Epithelial cell of esophagus (primary cell): ENCODE measurements at regions not wholly inside any gene's neighbourhood (a gene's known extent, or its start where the extent isn't known, plus 50 kb on each side); places are given as distances from the start of the nearest gene placed in this dataset.

ENCODE experiments used
- DNase-seq: peaks from one replicate; pipeline ENCODE4 v3.0.0; 2010; ENCODE audit warnings: low read depth
- H3K4me3 ChIP-seq: 2 replicates; pipeline ENCODE4 v1.5.1; 2011; ENCODE audit warnings: mild to moderate bottlenecking, low read length, control low read depth
- CTCF ChIP-seq: IDR thresholded peaks from 2 replicates; pipeline ENCODE4 v1.5.1; 2011; ENCODE audit warnings: low read depth, mild to moderate bottlenecking, low read length, control low read depth, inconsistent platforms; ENCODE audit not compliant: insufficient read depth; ENCODE audit errors: missing control alignments

GRCh38 chr21:16199539-16199938, 469.8 kb downstream of the USP25 start:
- no peak for TF ChIP-seq CTCF
- H3K4me3 ChIP-seq = no peak overlapping the region
- no peak for DNase-seq

- no peak for DNase-seq
- no peak for TF ChIP-seq CTCF
- no peak overlapping the region for H3K4me3 ChIP-seq
Measured at GRCh38 chr21:16201718-16202117, 471.9 kb downstream of the USP25 start.

- TF ChIP-seq CTCF = no peak
- no peak overlapping the region for H3K4me3 ChIP-seq
- DNase-seq = no peak
Measured at GRCh38 chr21:16205527-16205926, 475.7 kb downstream of the USP25 start.

GRCh38 chr21:16211339-16212303, 481.8 kb downstream of the USP25 start:
- TF ChIP-seq CTCF = no peak
- H3K4me3 ChIP-seq = no peak overlapping the region
- peak; percentile 48 for DNase-seq

- no peak for TF ChIP-seq CTCF
- H3K4me3 ChIP-seq = no peak overlapping the region
- no peak for DNase-seq
Measured at GRCh38 chr21:16213518-16213917, 483.7 kb downstream of the USP25 start.

GRCh38 chr21:16215193-16215592, 485.4 kb downstream of the USP25 start:
- DNase-seq = no peak
- no peak overlapping the region for H3K4me3 ChIP-seq
- TF ChIP-seq CTCF = no peak
